SHP77 treated with DMSO at 0.1 percent for 48 hours (cell line): ENCODE measurements at regions not wholly inside any gene's neighbourhood (a gene's known extent, or its start where the extent isn't known, plus 50 kb on each side); places are given as distances from the start of the nearest gene placed in this dataset.

Experiments
- DNase-seq: peaks from one replicate; lab custom pipeline; 2025; lab: John Stamatoyannopoulos, UW

- DNase-seq, result no peak
Observed at GRCh38 chr11:112589155-112589554, 328.5 kb upstream of the PLET1 start.

- DNase-seq, result no peak
Observed at GRCh38 chr11:112590764-112591163, 330.1 kb upstream of the PLET1 start.

GRCh38 chr11:112593440-112593839 is 332.8 kb upstream of the PLET1 start:
- no peak for DNase-seq

DNA sequence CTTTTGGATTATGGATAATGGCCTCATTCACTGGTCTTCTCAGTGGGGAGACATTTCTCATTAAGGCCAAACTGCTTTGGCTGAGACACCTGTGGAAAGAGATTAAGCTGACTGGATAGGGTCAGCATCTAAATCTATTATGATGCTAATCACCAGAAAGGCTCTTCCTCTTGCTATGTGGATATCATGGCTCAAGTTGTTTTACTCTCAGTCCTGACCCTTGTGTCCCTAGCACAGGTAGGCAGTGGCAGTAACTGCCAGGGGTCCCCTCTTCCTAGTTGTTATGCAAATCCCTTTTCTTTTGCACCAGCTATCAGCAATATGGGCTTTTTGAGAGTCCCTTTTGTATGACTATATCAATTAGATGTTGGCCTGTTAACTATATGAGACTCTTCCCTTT is 335.7 kb upstream of the PLET1 start:
- no peak for DNase-seq

DNA sequence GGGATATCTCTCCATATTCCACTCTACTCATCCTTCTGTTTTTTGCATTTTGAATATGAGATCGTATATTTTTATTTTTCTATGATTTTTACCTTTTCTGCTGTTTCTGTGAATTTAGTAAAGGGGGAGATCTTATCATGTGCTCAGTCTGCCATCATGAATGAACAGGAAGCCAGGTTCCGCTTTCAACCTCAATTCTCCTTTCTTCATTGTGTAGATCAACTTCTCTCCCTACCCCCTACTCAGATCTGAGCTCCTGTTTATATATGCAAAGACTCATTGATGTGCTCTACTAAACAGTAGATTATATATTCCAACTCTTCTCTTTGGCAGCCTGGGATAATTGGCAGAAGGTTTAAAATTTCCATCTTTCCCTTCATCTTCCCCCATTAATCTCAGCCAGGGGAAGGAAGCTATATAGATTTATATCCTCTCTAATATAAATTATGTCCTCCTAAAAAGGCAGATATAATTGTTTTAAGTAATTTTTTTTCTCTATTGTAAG is 336.7 kb upstream of the PLET1 start:
- no peak for DNase-seq

- no peak for DNase-seq
Observed at GRCh38 chr11:112599265-112599664, 338.6 kb upstream of the PLET1 start.

DNA sequence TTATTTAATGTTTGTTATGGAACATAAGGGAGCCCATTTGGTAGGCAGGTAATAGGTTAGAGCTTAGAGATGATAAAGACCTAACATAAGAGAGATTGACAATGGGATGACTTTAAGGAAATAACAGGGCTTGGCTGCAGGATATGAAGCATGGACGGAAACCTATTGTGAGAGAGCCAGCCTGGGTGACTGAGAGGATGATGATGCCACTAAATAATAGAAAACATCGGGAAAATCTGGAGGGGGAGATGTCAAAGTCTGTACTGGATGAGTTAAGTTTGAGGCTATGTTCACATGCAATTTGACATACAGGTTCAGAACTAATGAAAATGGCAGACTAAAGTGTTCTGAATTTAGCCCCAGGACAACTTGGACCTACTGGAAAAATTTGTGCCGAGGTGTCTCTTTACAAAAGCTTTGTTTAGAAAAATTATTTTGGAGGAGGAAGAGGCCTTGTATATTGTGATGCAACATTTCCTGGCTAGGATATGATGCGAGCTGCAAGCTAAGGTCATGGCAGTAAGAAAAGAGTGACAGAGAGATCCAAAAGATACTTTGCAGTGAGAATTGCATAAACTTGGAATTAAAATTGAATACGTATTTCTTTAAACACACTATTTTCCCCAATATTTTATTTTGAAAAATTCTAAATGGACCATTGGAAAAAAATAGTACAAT is 339.3 kb upstream of the PLET1 start:
- no peak for DNase-seq

DNA sequence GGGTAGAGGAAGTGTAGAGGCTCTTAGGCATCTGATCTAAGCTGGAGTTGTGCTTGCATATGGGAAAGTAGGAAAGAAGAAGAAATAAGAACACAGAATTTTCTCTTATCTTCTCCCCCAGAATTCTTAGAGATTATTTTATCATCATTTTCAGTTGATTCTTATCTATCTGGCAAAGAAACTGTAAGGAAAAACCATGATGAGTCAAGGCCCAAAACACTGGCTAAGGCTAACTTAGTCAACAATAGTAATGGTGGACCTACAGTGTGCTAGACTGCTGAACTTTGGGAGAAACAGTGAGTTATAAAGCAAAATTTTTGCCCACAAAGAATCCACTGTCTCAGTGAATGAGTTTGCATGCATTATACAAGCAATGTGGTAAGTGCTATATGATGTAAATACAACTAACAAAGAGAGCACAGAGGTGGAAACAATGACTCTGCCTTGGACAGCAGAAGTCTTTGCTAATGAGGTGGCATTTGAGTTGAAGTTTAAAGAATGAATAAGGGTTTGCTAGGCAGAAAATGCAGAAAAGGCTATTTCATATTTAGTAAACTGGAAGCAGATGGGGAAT is 344.5 kb upstream of the PLET1 start:
- no peak for DNase-seq

- DNase-seq, result no peak
Observed at GRCh38 chr11:112606656-112607055, 346.0 kb upstream of the PLET1 start.

DNA sequence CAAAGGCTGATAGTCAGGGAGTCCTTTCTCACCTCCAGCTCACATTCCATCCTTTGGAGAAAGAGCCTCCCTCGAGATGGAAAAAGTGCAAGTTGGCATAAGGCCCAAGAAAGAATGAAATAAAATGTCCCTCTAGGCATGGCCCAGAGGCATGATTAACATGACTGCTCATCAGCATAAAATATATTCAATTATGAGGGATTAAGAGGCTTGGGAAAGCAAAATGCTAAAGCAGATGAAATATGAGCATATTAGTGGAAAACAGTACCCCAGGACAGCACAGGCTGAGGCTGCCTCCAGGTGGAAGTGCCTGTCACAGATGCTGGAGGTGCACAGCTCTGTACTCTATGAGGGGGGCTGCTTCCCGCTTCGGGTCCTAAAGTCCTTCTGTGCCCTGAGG is 347.8 kb upstream of the PLET1 start:
- no peak for DNase-seq

DNA sequence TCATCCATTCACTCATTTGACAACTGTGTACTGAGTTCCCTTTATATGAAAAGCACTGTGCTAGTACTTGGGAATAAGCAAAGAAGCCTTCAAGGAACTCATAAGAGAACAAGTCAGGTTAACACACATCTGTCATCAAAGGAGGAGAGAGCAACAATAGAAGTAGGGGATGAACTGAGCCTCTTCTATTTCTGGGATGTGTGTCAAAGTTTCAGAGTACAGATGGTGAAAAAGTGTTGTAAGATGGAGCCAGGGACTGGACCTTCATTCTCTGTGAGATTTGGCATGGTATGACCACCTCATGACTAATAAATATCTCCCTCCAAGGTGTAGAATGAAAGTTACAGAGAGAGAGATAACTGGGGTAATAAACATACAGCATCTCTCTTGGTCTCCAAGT is 349.8 kb upstream of the PLET1 start:
- DNase-seq, result no peak

DNA sequence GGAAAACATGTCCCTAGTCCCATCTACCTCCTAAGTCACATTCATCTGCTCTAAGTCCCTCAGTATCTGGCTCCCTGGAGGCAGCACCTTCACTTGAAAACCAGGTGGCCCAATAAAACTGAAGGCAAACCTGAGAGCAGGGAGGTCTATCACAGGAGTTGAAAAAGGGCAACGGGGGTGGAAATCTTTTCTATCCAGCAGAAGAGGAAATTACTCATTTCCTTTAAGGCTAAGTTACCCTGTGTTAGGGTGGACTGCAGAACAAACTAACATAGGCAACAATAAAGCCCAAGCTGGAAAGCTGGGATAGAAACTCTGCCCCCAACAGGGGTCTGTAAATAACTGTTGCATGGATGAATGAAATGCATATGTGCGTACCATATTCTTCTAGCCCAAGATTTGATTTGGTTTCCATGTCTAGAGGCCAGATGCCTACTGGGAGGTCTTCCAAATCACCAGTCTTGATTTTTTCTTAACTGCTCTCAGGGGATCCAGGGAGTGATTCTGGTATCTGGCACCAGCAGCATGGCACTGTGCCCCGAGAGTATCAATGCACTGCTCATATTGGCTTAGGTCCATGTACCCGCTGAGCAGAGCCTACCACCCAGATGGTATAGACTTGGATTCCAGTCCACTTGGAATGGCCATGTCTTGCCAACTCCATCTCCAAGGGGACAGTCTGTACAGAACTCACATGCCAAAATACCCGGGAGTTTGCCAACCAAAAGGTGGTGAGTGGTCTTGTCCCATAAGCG is 350.0 kb upstream of the NCAM1 start:
- DNase-seq, result no peak

DNA sequence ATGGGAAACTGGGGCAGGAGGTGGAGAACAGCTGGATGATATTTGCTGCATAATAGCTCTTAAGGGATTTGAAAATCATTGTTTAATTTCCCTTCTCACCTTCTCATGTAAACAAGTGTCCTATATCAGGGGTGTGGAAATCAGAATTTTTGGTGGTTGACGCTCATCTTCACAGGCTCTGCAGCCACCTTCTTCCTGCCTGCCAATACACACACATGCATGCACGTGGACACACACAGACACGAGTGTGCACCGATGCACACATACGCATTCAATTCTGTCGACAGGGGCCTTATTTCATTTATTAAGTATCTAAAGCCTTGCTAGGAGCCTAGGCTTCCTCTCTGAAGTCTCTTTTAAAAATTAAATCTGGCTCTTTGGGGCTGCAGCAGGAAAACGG is 349.4 kb upstream of the NCAM1 start:
- no peak for DNase-seq

- DNase-seq, result no peak
Observed at GRCh38 chr11:112612250-112612849, 348.9 kb upstream of the NCAM1 start.

DNA sequence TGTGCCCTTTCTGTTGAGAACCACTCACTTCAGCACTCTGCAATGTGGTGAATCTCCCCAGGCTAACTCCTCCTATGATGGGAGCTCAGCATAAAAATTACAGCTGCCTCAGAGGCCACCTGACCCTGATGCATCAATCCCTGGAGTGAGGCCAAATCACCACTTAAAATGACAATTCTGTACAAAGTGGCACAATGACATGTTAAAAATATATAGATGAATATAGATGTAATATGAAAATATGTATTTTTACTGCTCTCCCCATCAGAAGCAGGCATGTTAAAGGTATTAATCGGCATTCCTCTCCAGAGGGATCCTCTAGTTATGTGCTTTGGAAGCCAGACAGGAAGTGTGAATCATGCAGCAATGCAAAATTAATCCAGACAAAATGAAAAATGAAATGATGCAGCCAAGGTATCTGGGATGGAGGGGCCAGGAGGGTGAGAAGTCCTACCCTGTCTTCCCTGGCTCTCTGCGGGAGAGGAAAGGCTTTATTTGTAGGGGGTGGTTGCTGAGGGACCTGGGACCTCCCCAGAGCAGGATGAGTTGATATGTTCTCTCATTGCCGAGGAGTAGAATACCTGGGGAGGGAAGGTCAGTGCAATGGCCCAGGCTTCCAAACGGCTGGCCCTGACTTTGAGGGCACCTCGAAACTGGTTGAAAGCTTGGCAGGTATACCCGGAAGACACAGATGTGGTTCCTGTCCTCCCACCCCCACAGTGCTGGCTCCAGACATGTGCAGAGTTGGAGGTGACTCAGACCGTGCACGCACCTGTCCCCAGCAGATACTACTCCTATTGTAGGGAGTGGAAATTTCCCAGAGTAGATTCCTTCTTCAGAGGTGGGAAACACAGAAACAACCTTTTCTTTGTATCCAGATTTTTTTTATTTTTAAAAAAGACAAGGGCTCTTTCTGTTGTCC is 347.9 kb upstream of the NCAM1 start:
- DNase-seq, result peak; percentile 10

- no peak for DNase-seq
Observed at GRCh38 chr11:112614605-112615004, 346.6 kb upstream of the NCAM1 start.

DNA sequence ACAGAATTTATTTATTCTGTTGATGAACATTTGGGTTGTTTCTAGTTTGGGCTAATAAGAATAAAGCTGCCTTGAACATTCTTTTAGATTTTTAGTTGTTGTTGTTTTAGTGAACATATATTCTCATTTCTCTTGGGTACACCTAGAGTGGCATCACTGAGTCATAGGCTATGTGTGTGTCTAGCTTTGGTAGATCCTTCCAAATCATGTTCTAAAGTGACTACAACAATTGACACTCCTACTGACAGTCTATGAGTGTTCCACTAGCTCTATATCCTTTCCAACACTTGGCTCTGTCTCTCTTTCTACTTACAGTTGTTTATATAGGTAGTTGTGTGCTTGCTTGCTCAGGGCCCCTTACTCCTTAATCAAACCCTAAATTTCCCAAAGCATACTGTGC is 346.0 kb upstream of the NCAM1 start:
- DNase-seq, result no peak

DNA sequence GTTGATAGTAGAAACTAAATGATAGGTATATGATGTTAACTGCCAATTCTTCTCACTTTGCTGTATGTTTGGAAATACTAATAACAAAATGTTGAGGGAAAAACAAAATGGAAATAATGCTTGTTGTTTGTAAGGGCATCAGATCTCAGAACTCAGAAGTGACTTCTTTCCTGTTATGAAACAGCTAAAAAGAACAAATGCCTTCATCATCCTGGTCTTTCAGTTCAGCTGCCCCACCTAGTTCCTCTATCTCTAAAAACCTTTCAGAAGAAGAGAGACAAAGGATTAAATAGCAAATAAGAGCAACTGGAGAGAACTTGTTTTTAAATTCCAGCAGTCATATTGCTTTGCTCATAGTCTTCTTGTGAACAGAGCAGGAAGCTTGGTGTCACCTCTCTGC is 345.3 kb upstream of the NCAM1 start:
- DNase-seq, result no peak

GRCh38 chr11:112616327-112617097 is 344.7 kb upstream of the NCAM1 start:
- no peak for DNase-seq

DNA sequence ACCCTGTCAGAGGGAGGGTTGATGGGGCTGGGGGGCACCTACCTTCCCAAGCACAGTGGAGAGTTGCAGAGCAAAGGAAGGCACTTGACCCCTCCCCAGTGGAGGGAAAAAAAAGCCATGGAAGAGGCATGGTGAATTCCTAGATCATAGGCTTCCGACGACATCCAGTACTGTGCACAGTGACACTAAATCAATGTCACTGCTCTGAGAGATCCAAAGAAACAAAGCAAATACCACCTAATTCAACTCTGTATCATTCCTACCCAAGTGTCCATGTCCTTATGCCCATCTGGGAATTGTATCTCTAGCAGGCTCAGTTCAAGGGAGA is 344.2 kb upstream of the NCAM1 start:
- no peak for DNase-seq
